GM12872 (cell line): ENCODE measurements at regions not wholly inside any gene's neighbourhood (a gene's known extent, or its start where the extent isn't known, plus 50 kb on each side); places are given as distances from the start of the nearest gene placed in this dataset.

Source experiments
- TF ChIP-seq, protein P1 (sequence below): IDR thresholded peaks from 3 replicates; pipeline ENCODE4 v1.5.1; 2011; ENCODE audit warnings: low read depth, mild to moderate bottlenecking, low read length, moderate library complexity; ENCODE audit not compliant: insufficient read depth

DNA sequence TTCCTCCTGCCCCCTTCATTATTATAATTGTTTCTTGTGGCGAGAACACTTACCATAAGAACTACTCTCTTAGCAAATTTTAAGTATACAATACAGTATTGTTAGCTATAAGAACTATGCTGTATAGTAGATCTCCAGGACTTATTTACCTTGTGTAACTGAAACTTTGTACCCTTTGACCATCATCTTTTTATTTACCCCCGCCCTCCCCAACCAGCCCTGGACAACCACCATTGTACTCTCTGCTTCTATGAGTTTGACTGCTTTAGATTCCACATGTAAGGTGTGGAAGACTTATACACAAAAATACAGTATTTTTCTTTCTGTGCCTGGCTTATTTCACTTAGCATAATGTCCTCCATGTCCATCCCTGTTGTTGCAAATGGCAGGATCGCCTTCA lies 161.1 kb downstream of the PHF8 start:
- TF ChIP-seq, protein P1, sequence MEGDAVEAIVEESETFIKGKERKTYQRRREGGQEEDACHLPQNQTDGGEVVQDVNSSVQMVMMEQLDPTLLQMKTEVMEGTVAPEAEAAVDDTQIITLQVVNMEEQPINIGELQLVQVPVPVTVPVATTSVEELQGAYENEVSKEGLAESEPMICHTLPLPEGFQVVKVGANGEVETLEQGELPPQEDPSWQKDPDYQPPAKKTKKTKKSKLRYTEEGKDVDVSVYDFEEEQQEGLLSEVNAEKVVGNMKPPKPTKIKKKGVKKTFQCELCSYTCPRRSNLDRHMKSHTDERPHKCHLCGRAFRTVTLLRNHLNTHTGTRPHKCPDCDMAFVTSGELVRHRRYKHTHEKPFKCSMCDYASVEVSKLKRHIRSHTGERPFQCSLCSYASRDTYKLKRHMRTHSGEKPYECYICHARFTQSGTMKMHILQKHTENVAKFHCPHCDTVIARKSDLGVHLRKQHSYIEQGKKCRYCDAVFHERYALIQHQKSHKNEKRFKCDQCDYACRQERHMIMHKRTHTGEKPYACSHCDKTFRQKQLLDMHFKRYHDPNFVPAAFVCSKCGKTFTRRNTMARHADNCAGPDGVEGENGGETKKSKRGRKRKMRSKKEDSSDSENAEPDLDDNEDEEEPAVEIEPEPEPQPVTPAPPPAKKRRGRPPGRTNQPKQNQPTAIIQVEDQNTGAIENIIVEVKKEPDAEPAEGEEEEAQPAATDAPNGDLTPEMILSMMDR, result no peak

DNA sequence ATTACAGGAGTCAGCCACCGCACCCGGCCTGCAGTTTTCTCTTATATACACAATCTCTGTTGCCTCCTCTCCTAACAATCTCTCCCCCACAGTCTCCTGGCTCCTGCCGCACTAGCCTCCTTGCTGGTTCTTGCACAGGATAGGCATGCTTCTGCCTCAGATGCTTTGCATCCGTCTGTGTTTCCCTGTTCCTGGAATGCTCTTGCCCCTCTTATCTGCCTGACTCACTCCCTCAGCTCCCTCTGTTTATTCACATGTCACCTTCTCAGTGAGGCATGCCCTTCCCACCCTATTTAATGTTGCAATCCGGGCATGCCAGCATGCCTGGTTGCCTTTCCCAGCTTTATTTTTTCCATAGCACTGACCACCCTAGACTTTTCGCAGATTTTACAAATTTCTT lies 161.9 kb downstream of the PHF8 start:
- TF ChIP-seq, protein P1, result no peak

GRCh38 chrX:53859890-53860289 lies 173.4 kb upstream of the HUWE1 start:
- TF ChIP-seq, protein P1, result no peak

GRCh38 chrX:53831662-53832635 lies 145.4 kb upstream of the HUWE1 start:
- TF ChIP-seq, protein P1, result peak; percentile 51

- TF ChIP-seq, protein P1, result no peak
Observed at GRCh38 chrX:53824686-53825085, 138.2 kb upstream of the HUWE1 start.

DNA sequence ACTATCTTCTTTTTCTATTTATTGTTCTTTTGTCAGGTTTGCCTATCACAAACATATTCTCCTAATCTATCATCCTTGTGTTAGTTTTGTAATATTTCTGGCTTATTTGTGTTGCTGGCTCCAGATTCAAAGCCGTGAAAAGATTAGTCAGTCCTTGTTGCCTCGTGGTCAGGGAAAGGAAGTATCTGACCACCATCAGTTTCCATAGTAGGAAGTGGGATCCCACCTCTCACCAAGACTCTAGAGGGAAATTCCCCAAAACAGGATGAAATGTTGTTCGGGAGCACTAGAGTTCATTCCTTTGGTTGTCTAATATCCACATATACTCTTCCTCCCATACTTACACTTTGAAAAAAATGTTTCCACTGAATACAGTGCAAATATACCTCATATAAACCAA lies 131.0 kb upstream of the HUWE1 start:
- TF ChIP-seq, protein P1, result no peak

GRCh38 chrX:53813670-53814440 lies 127.3 kb upstream of the HUWE1 start:
- TF ChIP-seq, protein P1, result no peak
